Psoas muscle (tissue), 7 donors: ENCODE measurements at regions not wholly inside any gene's neighbourhood (a gene's known extent, or its start where the extent isn't known, plus 50 kb on each side); places are given as distances from the start of the nearest gene placed in this dataset.

Source experiments
- ATAC-seq, 4 donors: fragments of 200-7000 bp; cut with Tn5 transposase; one replicate each; pipeline ENCODE4 v1.9.1; 2020; ENCODE audit warnings: moderate library complexity in 3 of 4, mild to moderate bottlenecking in 2 of 4
- DNase-seq, 2 donors: peaks; one replicate each; pipeline ENCODE4 v3.0.0-alpha.2; 2020
- H3K27ac ChIP-seq: fragments of 200-600 bp; one replicate; pipeline ENCODE4 v1.8.0; 2022
- H3K27me3 ChIP-seq, 3 donors: fragments of 200-600 bp in 1 of 3; one replicate each; pipeline versions ENCODE4 v1.6.1 to v1.8.0; 2013 to 2022; ENCODE audit warnings: low read length in 2 of 3, mild to moderate bottlenecking in 2 of 3, moderate library complexity in 1 of 3; ENCODE audit not compliant: insufficient read depth in 3 of 3
- H3K36me3 ChIP-seq, 2 donors: fragments of 200-600 bp in 1 of 2; one replicate each; pipeline versions ENCODE4 v1.6.1 to v1.8.0; 2013 to 2022; ENCODE audit warnings: low read depth in 1 of 2, mild to moderate bottlenecking in 1 of 2, moderate library complexity in 1 of 2; ENCODE audit not compliant: insufficient read depth in 1 of 2
- H3K4me1 ChIP-seq: fragments of 200-600 bp; one replicate; pipeline ENCODE4 v1.8.0; 2022
- H3K4me3 ChIP-seq: fragments of 200-600 bp; one replicate; pipeline ENCODE4 v1.8.0; 2022; ENCODE audit warnings: mild to moderate bottlenecking
- H3K9me3 ChIP-seq: fragments of 200-600 bp; one replicate; pipeline ENCODE4 v1.8.0; 2022
- CTCF ChIP-seq: fragments of 200-600 bp; IDR thresholded peaks from one replicate; pipeline ENCODE4 v1.8.0; 2022; ENCODE audit warnings: antibody characterized with exemption
- WGBS, 3 donors: extraction: QIAGEN DNeasy Blood & Tissue Kit; methylation state at CpG; one replicate each; pipeline versions ENCODE4 v1.1.6 to v1.1.7; 2013; 5-methylcytosine and 5-hydroxymethylcytosine counted together
- intact Hi-C, 2 donors: fragments of 100-400 bp; cut with DNase I; formaldehyde crosslinking; loops; one replicate each; pipeline versions ENCODE4 v1.11.0 to v1.14.2; 2022
- donor health status: healthy with polysubstance abuse.
- donor health status: DM: no; HTN: no; CAD: no; lungs with moderate emphysema.
- donor health status: Bipolar disorder and iron deficiency.
- donor health status: healthy.
- donor health status: DM: yes; HTN: yes; CAD: no.
- donor health status: DM: no; HTN: no; CAD: no.
- donor health status: DM: yes; HTN: yes; CAD: no.

- intact Hi-C loops: no loop called here
Observed at GRCh38 chr11:110838808-110839207, 126.6 kb upstream of the ARHGAP20 start.

GRCh38 chr11:110837603-110838002, 125.4 kb upstream of the ARHGAP20 start:
- H3K4me1 ChIP-seq: no peaks in the 10 kb centered on the region
- H3K36me3 ChIP-seq: no peaks in the 10 kb centered on the region
- H3K27ac ChIP-seq: no peak overlapping the region
- H3K4me3 ChIP-seq: no peak overlapping the region
- ATAC-seq: no peak
- peaks cover 2% of the 10 kb centered on the region for H3K9me3 ChIP-seq
- TF ChIP-seq CTCF: no peak
- DNase-seq: no peak
- 57 to 72% (median 68%) methylated on average over 3 of the region's 3 CpGs for WGBS, 3 donors
- intact Hi-C loops: no loop called here
- no peaks in the 10 kb centered on the region for H3K27me3 ChIP-seq

More at GRCh38 chr11:110838808-110839207, 126.6 kb upstream of the ARHGAP20 start:
- no peak overlapping the region for H3K27ac ChIP-seq
- H3K9me3 ChIP-seq: peaks cover 9% of the 10 kb centered on the region
- 82 to 86% (median 83%) methylated on average over 2 of the region's 2 CpGs for WGBS, 3 donors
- ATAC-seq: no peak
- DNase-seq: no peak
- H3K4me3 ChIP-seq: no peak overlapping the region
- no peaks in the 10 kb centered on the region for H3K36me3 ChIP-seq
- no peak for TF ChIP-seq CTCF
- no peaks in the 10 kb centered on the region for H3K4me1 ChIP-seq
- no peaks in the 10 kb centered on the region for H3K27me3 ChIP-seq

- ATAC-seq: no peak
Observed at GRCh38 chr11:110835106-110835505, 122.9 kb upstream of the ARHGAP20 start.

GRCh38 chr11:110833033-110833484, 120.8 kb upstream of the ARHGAP20 start:
- H3K27me3 ChIP-seq: no peaks in the 10 kb centered on the region
- no peak overlapping the region for H3K4me3 ChIP-seq
- no peaks in the 10 kb centered on the region for H3K36me3 ChIP-seq
- TF ChIP-seq CTCF: no peak
- no peaks in the 10 kb centered on the region for H3K9me3 ChIP-seq
- H3K4me1 ChIP-seq: no peaks in the 10 kb centered on the region
- WGBS, 3 donors: 76 to 81% (median 77%) methylated on average over 4 of the region's 4 CpGs
- no peak for ATAC-seq
- H3K27ac ChIP-seq: no peak overlapping the region
- DNase-seq: no peak
- intact Hi-C loops: no loop called here

More at GRCh38 chr11:110835106-110835505, 122.9 kb upstream of the ARHGAP20 start:
- DNase-seq: no peak
- intact Hi-C loops: no loop called here
- Histone ChIP-seq H3K4me3 (no peak overlapping the region), H3K27ac (no peak overlapping the region), H3K4me1 (no peaks in the 10 kb centered on the region), H3K36me3 (no peaks in the 10 kb centered on the region), H3K27me3 (no peaks in the 10 kb centered on the region), H3K9me3 (no peaks in the 10 kb centered on the region)
- WGBS, 3 donors: 93 to 94% (median 93%) methylated on average over 8 of the region's 8 CpGs
- TF ChIP-seq CTCF: no peak

- intact Hi-C loops: no loop called here
- Histone ChIP-seq H3K27me3 (no peaks in the 10 kb centered on the region), H3K4me1 (no peaks in the 10 kb centered on the region), H3K27ac (no peak overlapping the region), H3K9me3 (no peaks in the 10 kb centered on the region), H3K4me3 (no peak overlapping the region), H3K36me3 (no peaks in the 10 kb centered on the region)
- no peak for DNase-seq
- 85 to 88% (median 87%) methylated on average over 2 of the region's 2 CpGs for WGBS, 3 donors
- no peak for TF ChIP-seq CTCF
- ATAC-seq: no peak
Observed at GRCh38 chr11:110832539-110832938, 120.3 kb upstream of the ARHGAP20 start.
